Dermis blood vessel endothelial cell (primary cell): ENCODE measurements at regions not wholly inside any gene's neighbourhood (a gene's known extent, or its start where the extent isn't known, plus 50 kb on each side); places are given as distances from the start of the nearest gene placed in this dataset.
A peak's percentile ranks its signal among the peaks of the same experiment; 100 is the strongest.

Experiments used
- DNase-seq: peaks from one replicate; pipeline ENCODE4 v3.0.0; 2010

DNA sequence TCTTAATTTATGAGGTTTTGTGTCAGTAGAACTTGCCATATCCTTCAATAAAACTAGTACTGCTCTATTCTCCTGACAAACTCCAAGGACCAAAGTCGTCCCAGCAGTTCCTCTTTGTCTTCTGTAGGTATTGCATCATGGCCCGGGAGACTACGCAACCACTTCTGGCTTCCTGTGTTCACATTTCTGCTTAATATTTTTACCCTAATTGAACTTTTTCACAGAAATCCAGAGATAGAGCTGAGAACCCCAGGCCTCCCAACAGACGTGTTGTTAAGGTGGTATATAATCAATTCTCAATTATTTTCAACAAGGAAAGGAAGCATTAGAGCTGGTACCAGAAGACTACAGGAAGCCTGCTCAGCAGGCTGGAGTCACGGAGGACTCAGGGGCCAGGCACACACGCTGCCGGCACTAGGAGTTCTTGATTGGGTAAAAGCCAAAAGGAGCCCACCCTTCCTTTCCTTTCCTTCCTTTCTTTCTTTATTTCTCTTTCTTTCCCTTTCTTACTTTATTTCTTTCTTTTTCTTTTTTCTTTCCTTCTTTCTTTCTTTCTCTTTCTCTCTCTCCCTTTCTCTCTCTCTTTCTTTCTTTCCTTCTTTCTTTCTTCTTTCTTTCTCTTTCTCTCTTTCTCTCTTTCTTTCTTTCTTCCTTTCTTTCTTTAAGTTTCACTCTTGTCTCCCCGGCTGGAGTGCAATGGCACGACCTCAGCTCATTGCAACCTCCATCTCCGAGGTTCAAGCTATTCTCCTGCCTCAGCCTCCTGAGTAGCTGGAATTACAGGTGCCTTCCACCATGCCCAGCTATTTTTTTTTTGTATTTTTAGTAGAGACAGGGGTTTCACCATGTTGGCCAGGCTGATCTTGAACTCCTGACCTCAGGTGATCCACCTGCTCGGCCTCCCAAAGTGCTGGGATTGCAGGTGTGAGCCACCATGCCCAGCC is 173.7 kb downstream of the ZBTB18 start:
- no peak for DNase-seq

DNA sequence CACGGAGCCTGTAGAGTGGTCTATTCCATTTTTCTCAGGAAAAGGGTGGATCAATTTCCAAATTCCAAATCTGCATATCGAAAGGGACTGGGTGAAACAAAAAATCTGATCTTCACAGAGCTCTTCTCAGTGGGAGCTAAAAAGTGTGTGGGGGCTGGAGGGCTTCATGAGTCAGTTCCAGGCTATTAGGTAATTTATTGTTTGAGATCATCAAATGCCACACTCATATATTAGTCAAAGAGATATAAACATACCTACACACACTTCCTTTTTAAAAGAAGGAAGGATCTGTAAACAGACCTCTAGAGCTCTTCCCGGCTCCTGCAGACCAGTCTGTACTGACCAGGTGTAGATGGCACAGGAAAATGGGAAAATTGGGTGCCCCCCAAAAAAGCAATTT is 175.4 kb downstream of the ZBTB18 start:
- peak; percentile 47 for DNase-seq

- DNase-seq, result no peak
These were observed 179.4 kb downstream of the ZBTB18 start for GRCh38 chr1:244230470-244230869.

GRCh38 chr1:244231193-244231571 is 180.1 kb downstream of the ZBTB18 start:
- no peak for DNase-seq

GRCh38 chr1:244231572-244232315 is 180.7 kb downstream of the ZBTB18 start:
- DNase-seq, result no peak

DNA sequence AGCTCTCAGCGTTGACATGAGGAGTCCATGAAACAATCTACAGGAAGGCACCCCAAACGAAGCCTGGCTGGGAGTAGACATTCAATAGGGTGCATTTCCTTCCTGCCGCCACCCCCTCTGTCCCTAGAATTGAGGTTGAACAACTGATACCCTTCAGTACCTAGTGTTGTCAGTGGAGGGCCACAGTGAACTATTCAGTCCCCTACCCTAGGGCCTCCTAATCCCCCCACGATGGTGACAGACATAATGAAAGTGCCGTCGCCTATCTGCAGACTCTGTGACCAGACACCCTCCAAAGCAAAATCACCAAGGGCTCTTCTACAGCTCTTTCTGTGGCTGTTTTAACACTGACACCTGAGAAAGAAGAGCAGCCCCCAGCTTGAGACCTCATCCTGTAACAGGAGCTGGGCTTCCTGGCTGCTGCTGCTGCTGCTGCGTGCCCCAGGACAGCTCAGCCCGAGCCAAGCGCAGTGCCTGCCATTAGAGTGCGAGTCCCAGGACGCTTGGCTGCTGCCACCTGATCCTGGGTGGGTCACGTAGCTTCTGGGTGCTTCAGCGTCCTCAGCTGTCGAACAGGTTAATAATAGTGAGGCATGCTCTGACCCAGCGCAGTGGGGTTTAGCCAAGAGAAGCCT is 183.0 kb downstream of the ZBTB18 start:
- no peak for DNase-seq

- DNase-seq, result no peak
These were observed 184.1 kb downstream of the ZBTB18 start for GRCh38 chr1:244235157-244235556.

DNA sequence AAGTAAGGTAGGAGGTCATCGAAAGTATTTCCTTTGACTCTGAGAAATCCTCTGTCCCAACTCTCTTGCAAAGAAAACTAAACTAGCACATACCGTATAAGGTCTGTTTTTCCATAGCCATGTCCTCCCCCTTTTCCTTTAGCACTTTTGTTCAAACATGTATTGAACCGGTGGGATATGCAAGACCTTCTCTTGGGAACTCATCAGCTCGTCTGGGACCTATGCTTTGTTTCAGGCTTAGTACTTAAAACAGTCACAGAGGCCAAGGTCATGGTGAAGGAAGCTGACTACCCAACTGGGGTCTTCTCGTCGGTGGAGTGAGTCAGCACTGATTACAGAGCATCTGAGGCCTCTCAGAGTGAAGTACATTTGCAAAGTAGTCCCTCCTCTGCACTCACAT is 185.0 kb downstream of the ZBTB18 start:
- peak; percentile 94 for DNase-seq

GRCh38 chr1:244236721-244237120 is 185.6 kb downstream of the ZBTB18 start:
- DNase-seq, result no peak

DNA sequence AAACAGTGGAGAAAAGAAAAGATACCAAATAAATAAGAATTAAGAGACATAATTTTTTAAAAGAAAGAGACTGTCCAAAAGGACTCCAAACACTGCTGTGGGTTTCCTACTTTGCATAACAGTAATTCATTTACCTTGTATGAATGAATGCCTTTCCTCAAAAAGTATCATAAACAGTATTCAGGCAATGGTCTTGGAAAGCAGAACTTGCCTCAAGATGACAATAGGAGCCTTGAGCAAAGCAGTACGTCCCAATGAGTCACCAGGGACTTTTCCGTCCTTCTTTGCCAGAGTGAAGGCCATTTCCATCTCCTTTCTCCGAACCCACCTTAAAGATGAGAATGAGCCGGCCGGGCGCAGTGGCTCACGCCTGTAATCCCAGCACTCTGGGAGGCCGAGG is 186.4 kb downstream of the ZBTB18 start:
- DNase-seq, result peak; percentile 69

- no peak for DNase-seq
These were observed 188.2 kb downstream of the ZBTB18 start for GRCh38 chr1:244239261-244239770.

GRCh38 chr1:244241438-244241837 is 190.4 kb downstream of the ZBTB18 start:
- DNase-seq, result no peak

- DNase-seq, result no peak
These were observed 191.4 kb downstream of the ZBTB18 start for GRCh38 chr1:244242446-244242845.

GRCh38 chr1:244246334-244246733 is 195.3 kb downstream of the ZBTB18 start:
- DNase-seq, result no peak

DNA sequence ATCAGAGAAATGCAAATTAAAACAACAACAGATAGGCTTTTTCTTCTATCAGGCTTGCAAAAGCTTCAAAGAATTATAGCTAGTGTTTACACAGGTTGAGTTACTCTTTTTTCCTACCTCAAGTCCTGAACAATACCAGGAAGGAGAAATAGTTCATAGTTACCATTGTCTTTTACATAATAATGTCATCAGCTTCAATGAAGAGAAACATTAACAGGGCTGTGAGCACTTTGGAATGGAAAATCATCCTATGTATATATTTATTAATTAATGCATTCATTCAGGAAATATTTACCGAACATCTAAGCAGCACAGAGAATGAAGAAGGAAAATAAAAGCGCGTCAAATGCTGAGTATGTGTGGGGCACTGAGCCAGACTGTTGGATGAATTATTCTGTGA is 197.3 kb downstream of the ZBTB18 start:
- peak; percentile 80 for DNase-seq

- DNase-seq, result no peak
These were observed 199.5 kb downstream of the ADSS2 start for GRCh38 chr1:244252211-244252610.

GRCh38 chr1:244254467-244254866 is 197.2 kb downstream of the ADSS2 start:
- no peak for DNase-seq

GRCh38 chr1:244255426-244255965 is 196.2 kb downstream of the ADSS2 start:
- DNase-seq, result no peak

DNA sequence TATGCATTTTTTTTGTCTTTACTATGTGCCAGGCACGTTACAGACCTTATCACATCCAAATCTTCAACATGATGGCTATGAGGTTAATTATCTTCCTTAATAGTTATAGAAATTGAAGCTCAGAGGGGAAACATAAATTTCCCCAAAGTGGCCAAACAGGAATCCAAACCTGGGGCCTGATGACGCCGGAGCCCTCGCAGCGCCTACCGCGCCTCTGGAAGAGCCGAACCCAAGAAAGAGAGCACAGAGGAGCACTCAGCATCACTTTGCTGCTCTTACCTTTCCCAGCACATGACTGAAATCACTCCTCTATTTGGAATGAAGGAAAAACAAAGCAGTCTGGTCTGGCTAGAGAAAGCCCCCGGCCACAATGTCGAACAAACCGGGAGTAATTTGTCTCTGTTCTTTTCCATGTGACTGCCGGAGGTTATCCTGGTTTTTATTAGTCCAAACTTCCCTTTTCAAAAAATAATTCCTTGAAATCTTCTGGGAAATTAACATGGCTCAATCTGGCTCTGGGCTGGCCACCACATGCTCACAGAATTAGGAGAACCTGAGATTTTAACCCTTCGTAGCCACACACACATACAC is 195.5 kb downstream of the ADSS2 start:
- DNase-seq, result no peak

GRCh38 chr1:244264163-244264562 is 187.5 kb downstream of the ADSS2 start:
- no peak for DNase-seq

DNA sequence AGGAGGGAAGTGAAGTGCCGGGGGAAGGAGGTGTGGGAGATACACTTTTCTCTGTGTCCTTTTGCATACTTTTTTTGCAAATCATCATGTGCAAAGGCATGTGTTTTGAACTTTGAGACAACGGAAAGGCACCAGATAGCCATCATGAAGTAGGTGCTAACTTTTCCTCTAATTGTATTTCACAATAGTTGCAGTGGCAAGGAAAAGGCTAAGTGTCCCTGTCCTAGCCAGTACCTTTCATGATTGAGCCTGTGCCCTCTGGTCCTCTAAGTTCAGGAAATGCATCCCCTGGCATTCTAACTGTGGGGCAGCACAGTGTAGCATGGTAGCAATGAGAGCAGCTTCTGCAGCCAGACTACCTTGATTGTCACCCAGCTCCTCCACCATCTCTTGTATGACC is 186.2 kb downstream of the ADSS2 start:
- DNase-seq, result no peak

GRCh38 chr1:244269169-244269568 is 182.5 kb downstream of the ADSS2 start:
- DNase-seq, result no peak

DNA sequence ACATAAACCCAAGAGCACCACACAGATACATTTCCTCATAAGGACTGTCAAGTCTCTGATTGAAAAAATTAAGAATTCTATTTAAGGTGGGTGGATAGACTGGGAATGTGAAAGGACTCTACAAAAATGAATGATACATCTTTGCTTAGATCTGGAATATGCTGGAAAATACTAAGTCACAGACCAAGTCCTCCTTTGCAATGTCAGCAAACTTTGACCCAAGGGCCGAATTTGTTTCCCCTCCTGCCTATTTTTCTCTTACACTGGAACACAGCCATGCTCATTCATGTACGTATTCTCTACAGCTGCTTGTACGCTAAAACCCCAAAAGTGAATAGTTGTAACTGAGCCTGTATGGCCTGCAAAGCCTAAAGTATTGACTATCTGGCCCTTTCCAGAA is 180.7 kb downstream of the ADSS2 start:
- DNase-seq, result no peak
